Ovary (tissue), 3 donors: ENCODE measurements at regions not wholly inside any gene's neighbourhood (a gene's known extent, or its start where the extent isn't known, plus 50 kb on each side); places are given as distances from the start of the nearest gene placed in this dataset.

Source experiments
- CTCF ChIP-seq, 3 donors: fragments of 450-650 bp in 2 of 3; fragments of 200-600 bp in 1 of 3; IDR thresholded peaks; one replicate each; pipeline versions ENCODE4 v1.5.1 to v1.8.0; 2016 to 2022; ENCODE audit warnings: antibody characterized with exemption in 3 of 3, mild to moderate bottlenecking in 1 of 3
- EP300 ChIP-seq: sonication (generic); formaldehyde crosslinking; IDR thresholded peaks from one replicate; pipeline ENCODE4 v1.6.1; 2017; ENCODE audit warnings: antibody characterized with exemption
- POLR2A ChIP-seq: fragments of 450-650 bp; IDR thresholded peaks from one replicate; pipeline ENCODE4 v1.6.1; 2017; ENCODE audit warnings: antibody characterized with exemption, mild to moderate bottlenecking, moderate library complexity
- donor health status: DM: no; HTN: no; CAD: no.

GRCh38 chr14:22065347-22065746 is 391.7 kb upstream of the OR4E1 start:
- TF ChIP-seq CTCF (IDR thresholded peaks at IDR 0.05) (no peak), POLR2A (no peak), EP300 (no peak)
